WI38 (cell line): ENCODE measurements at regions not wholly inside any gene's neighbourhood (a gene's known extent, or its start where the extent isn't known, plus 50 kb on each side); places are given as distances from the start of the nearest gene placed in this dataset.

ENCODE experiments used
- H3K4me3 ChIP-seq: 2 replicates; pipeline ENCODE4 v1.5.1; 2011; ENCODE audit warnings: low read depth, mild to moderate bottlenecking, control low read depth, low read length
- TF ChIP-seq, protein P1 (sequence below): IDR thresholded peaks from 2 replicates; pipeline ENCODE4 v1.5.1; 2012; ENCODE audit warnings: low read depth, mild to moderate bottlenecking, control low read depth, low read length

DNA sequence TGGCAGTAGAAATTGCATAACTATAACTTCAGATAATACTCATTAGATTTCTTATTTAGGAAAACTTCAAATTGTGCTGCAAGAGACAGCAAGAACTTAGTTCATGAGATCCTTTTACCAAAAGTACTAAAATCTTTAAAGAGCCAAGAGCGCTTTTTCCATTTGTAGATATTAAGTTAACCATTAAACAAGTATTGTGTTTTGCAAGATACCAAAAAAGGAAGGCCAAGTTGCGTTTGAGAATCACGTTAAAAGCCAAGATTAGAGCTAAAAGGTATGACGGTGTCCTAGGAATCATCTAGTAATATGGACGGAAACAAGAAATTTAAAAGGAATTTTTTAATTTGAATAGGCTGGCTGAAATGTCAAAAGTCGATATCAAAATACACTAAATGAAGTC, 361.3 kb upstream of the LYPLAL1 start:
- TF ChIP-seq, protein P1, sequence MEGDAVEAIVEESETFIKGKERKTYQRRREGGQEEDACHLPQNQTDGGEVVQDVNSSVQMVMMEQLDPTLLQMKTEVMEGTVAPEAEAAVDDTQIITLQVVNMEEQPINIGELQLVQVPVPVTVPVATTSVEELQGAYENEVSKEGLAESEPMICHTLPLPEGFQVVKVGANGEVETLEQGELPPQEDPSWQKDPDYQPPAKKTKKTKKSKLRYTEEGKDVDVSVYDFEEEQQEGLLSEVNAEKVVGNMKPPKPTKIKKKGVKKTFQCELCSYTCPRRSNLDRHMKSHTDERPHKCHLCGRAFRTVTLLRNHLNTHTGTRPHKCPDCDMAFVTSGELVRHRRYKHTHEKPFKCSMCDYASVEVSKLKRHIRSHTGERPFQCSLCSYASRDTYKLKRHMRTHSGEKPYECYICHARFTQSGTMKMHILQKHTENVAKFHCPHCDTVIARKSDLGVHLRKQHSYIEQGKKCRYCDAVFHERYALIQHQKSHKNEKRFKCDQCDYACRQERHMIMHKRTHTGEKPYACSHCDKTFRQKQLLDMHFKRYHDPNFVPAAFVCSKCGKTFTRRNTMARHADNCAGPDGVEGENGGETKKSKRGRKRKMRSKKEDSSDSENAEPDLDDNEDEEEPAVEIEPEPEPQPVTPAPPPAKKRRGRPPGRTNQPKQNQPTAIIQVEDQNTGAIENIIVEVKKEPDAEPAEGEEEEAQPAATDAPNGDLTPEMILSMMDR = no peak

DNA sequence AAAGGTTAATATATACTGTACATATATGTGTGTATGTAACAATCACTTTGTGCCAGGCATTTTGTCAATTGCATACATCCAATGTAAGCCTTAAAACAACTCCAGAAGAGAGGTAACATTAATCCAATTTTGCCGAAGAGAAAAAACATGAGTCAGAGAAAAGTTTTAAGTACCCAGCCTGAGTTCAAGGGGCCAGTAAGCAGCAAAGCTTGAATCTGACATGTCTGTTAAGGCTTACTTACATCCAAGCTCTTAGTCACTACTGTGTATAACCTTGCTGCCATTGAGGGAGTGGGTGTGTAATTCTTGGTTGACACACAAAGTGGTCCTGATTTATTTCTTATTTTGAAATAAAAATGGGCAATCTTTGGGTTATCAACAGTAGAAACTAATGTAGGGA, 360.4 kb upstream of the LYPLAL1 start:
- TF ChIP-seq, protein P1 = no peak
- no peak overlapping the region for H3K4me3 ChIP-seq

More for the DNA sequence above, 361.3 kb upstream of the LYPLAL1 start:
- H3K4me3 ChIP-seq = no peak overlapping the region

DNA sequence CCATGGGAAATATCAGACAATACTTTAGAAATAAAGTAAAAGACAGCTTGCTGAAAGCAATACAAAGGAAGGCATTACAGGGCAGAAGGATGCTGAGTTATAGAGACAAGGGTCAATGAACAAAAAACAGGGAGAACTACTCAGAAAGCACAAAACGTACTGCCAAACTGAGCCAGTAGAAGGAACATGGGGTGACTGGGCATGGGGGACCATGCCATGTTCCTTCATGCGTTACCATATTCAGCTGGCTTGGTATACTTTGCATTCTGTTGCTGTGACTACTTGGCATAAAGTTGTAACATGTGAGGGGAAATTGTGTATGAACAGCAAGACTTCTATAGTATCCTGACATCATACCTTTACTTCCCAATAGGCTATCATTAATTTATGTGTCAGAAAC, 358.6 kb upstream of the LYPLAL1 start:
- H3K4me3 ChIP-seq = no peak overlapping the region
- TF ChIP-seq, protein P1 = no peak

DNA sequence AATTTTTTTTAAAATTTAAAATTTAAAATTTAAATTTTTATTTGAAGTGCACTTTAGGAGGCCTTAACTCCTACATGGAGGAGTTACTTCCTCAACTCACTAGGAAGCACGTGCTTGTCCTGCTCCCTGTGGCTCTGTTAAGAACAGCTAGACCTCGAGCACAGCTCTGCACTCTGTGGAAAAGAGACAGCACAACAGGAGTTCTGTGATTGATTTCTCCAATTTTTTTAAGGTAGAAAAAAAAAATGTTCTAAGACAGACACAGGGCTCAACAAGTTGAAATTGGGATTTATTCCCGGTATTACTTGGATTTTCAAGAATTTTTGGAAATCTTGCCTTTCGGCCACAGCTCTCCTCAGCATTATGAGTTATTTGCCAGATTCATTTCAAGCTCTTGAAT, 356.6 kb upstream of the LYPLAL1 start:
- TF ChIP-seq, protein P1 = no peak
- no peak overlapping the region for H3K4me3 ChIP-seq

DNA sequence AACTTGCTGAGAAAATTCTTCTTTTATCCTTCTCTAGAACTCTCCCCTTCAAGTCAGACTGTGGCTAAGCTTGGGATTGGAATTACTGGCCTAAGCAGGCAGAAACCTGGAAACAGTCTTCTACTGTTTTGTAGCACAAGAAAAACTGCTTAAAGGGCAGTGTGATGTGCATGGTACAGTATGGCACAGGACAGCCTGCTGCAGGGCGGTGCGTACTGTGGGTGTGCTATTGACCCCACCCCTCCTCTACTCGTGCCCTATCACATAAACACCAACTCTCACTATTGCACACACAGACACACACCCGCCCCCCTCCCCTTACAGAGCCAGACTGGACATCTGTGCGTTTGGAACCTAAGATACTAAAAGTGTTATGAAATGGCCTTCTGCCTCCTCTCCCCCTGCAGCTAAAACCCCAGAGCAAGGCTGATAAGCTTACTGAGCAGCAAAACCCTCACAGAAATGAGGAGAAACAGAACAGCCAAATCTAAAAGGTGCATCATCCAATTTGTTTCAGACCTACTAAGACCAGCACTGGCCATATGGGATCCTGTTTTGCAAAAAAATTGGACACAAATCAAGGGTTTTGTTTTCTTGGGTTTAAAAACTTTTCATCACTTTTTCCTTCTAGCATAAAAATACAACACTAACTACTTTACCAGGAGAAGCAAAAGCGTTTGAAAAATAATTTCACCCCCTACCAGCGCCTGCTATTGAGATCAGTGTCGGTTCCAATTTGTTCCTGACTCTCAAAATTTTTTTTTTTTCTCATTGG, 355.8 kb upstream of the LYPLAL1 start:
- H3K4me3 ChIP-seq = no peak overlapping the region
- TF ChIP-seq, protein P1 = no peak

DNA sequence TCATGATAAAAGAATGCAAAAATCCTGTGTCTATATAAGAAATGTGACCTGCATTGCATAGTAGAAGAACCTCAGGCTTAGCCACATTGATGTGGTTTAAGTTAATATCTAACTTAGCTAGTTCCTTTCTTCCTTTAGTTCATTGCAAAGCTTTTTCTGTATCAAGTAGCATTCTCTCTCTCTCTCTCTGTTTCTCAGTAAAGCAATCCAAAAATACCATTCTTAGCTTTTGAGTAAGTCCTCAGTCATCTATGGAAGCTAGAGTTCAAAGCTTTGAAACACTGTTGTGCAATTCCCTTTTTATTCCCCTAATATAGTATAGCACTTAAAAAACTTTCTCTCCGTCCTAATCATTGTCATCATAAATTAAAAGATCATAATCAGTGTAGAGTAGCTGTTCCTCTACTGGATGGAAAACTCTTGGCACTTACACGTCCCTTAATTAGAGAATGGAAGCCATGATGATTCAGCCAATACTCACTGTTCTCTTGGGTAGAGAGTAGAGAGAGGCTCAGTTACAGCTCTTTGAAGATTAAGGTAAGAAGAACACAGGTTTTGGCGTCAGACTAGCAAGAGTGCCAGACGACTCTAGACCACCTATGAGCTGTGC, 350.3 kb upstream of the LYPLAL1 start:
- TF ChIP-seq, protein P1 = no peak
- no peak overlapping the region for H3K4me3 ChIP-seq

DNA sequence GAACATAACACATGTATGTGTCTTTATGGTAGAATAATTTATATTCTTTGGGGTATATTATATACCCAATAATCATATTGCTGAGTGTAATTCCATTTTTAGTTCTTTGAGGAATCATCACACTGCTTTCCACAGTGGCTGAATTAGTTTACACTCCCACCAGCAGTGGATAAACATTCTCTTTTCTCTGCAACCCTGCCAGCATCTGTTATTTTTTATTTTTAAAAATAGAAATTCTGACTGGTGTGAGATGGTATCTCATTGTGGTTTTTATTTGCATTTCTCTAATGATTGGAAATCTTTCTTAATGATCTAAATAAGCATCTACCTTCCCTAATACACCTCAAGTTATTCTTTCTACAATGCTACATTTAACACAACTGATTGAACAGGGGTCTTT, 346.2 kb upstream of the LYPLAL1 start:
- H3K4me3 ChIP-seq = no peak overlapping the region
- TF ChIP-seq, protein P1 = no peak
